ENCODE measurements at regions not wholly inside any gene's neighbourhood (a gene's known extent, or its start where the extent isn't known, plus 50 kb on each side); places are given as distances from the start of the nearest gene placed in this dataset.

- no peaks in the 10 kb centered on the region for H3K79me2 ChIP-seq (ENCODE audit: control insufficient read depth, insufficient read depth, low read length)
Measured at GRCh38 chr1:20429296-20429695, 56.7 kb downstream of the CAMK2N1 start.

GRCh38 chr1:20428841-20429240, 57.2 kb downstream of the CAMK2N1 start:
- no peak for DNase-seq (ENCODE audit: low read depth in 2 of 2)
- Histone ChIP-seq H3K4me1 (ENCODE audit: control insufficient read depth, extremely low read depth, insufficient read depth, low read length) (peaks cover 12% of the 10 kb centered on the region), H3K27ac (ENCODE audit: insufficient read depth, low read length) (no peak overlapping the region), H3K4me3 (replicated peaks in 1 of 4; ENCODE audit: control extremely low read depth in 1 of 4, insufficient read depth in 1 of 4, low read depth in 3 of 4, low read length in 4 of 4) (no peak overlapping the region), H3K36me3 (ENCODE audit: control insufficient read depth, insufficient read depth, low read length) (no peaks in the 10 kb centered on the region), H3K4me2 (ENCODE audit: extremely low read depth, insufficient read depth, low read length) (no peak overlapping the region), H3K9me3 (ENCODE audit: control insufficient read depth, insufficient read depth, low read depth, low read length) (no peaks in the 10 kb centered on the region), H4K20me1 (ENCODE audit: control insufficient read depth, extremely low read depth, insufficient read depth, low read length) (no peaks in the 10 kb centered on the region), H3K79me2 (ENCODE audit: control insufficient read depth, insufficient read depth, low read length) (no peaks in the 10 kb centered on the region), H3K27me3 (ENCODE audit: control insufficient read depth, insufficient read depth, low read length) (no peaks in the 10 kb centered on the region), H3K9ac (ENCODE audit: insufficient read depth, low read length) (no peak overlapping the region), H2AFZ (ENCODE audit: low read length) (peak overlapping the region; percentile 9)
- TF ChIP-seq EZH2 (IDR thresholded peaks at IDR 0.05; ENCODE audit: low read length, missing control alignments) (no peak), CTCF (conservative IDR thresholded peaks at IDR 0.05 in 1 of 2, IDR thresholded peaks at IDR 0.05 in 1 of 2; ENCODE audit: low read depth in 1 of 2, low read length in 2 of 2) (no peak)

More at GRCh38 chr1:20429296-20429695, 56.7 kb downstream of the CAMK2N1 start:
- DNase-seq (ENCODE audit: low read depth in 2 of 2): peak in 1 of 2 donors; percentile 52
- H3K9ac ChIP-seq (ENCODE audit: insufficient read depth, low read length): no peak overlapping the region
- H4K20me1 ChIP-seq (ENCODE audit: control insufficient read depth, extremely low read depth, insufficient read depth, low read length): no peaks in the 10 kb centered on the region
- H3K4me1 ChIP-seq (ENCODE audit: control insufficient read depth, extremely low read depth, insufficient read depth, low read length): peaks cover 12% of the 10 kb centered on the region
- H3K4me3 ChIP-seq (replicated peaks in 1 of 4; ENCODE audit: control extremely low read depth in 1 of 4, insufficient read depth in 1 of 4, low read depth in 3 of 4, low read length in 4 of 4): no peak overlapping the region
- no peak overlapping the region for H3K4me2 ChIP-seq (ENCODE audit: extremely low read depth, insufficient read depth, low read length)
- TF ChIP-seq CTCF (conservative IDR thresholded peaks at IDR 0.05 in 1 of 2, IDR thresholded peaks at IDR 0.05 in 1 of 2; ENCODE audit: low read depth in 1 of 2, low read length in 2 of 2) (no peak), EZH2 (IDR thresholded peaks at IDR 0.05; ENCODE audit: low read length, missing control alignments) (no peak)
- H3K9me3 ChIP-seq (ENCODE audit: control insufficient read depth, insufficient read depth, low read depth, low read length): no peaks in the 10 kb centered on the region
- H2AFZ ChIP-seq (ENCODE audit: low read length): peak overlapping the region; percentile 9
- H3K36me3 ChIP-seq (ENCODE audit: control insufficient read depth, insufficient read depth, low read length): no peaks in the 10 kb centered on the region
- H3K27me3 ChIP-seq (ENCODE audit: control insufficient read depth, insufficient read depth, low read length): no peaks in the 10 kb centered on the region
- H3K27ac ChIP-seq (ENCODE audit: insufficient read depth, low read length): no peak overlapping the region

- TF ChIP-seq EZH2 (IDR thresholded peaks at IDR 0.05; ENCODE audit: low read length, missing control alignments) (no peak), CTCF (conservative IDR thresholded peaks at IDR 0.05 in 1 of 2, IDR thresholded peaks at IDR 0.05 in 1 of 2; ENCODE audit: low read depth in 1 of 2, low read length in 2 of 2) (no peak)
- H3K79me2 ChIP-seq (ENCODE audit: control insufficient read depth, insufficient read depth, low read length): no peaks in the 10 kb centered on the region
- no peak overlapping the region for H3K9ac ChIP-seq (ENCODE audit: insufficient read depth, low read length)
- no peak overlapping the region for H3K4me2 ChIP-seq (ENCODE audit: extremely low read depth, insufficient read depth, low read length)
- peaks cover 12% of the 10 kb centered on the region for H3K4me1 ChIP-seq (ENCODE audit: control insufficient read depth, extremely low read depth, insufficient read depth, low read length)
- peak overlapping the region; percentile 83 for H2AFZ ChIP-seq (ENCODE audit: low read length)
- H4K20me1 ChIP-seq (ENCODE audit: control insufficient read depth, extremely low read depth, insufficient read depth, low read length): no peaks in the 10 kb centered on the region
- no peaks in the 10 kb centered on the region for H3K9me3 ChIP-seq (ENCODE audit: control insufficient read depth, insufficient read depth, low read depth, low read length)
- no peaks in the 10 kb centered on the region for H3K36me3 ChIP-seq (ENCODE audit: control insufficient read depth, insufficient read depth, low read length)
- DNase-seq (ENCODE audit: low read depth in 2 of 2): peak; percentile 88 to 93
- no peaks in the 10 kb centered on the region for H3K27me3 ChIP-seq (ENCODE audit: control insufficient read depth, insufficient read depth, low read length)
- no peak overlapping the region for H3K4me3 ChIP-seq (replicated peaks in 1 of 4; ENCODE audit: control extremely low read depth in 1 of 4, insufficient read depth in 1 of 4, low read depth in 3 of 4, low read length in 4 of 4)
- H3K27ac ChIP-seq (ENCODE audit: insufficient read depth, low read length): peak overlapping the region; percentile 84
Measured at GRCh38 chr1:20426923-20427322, 59.1 kb downstream of the CAMK2N1 start.

Measured in fibroblast of lung (primary cell).